WTC11 (cell line): ENCODE measurements at regions not wholly inside any gene's neighbourhood (a gene's known extent, or its start where the extent isn't known, plus 50 kb on each side); places are given as distances from the start of the nearest gene placed in this dataset.

Experiments
- EMX1 ChIP-seq: fragments of 250-450 bp; sonication (Bioruptor Pico); IDR thresholded peaks from 2 replicates; pipeline ENCODE4 v1.8.0; 2021; ENCODE audit warnings: mild to moderate bottlenecking
- ETV6 ChIP-seq: sonication (generic); formaldehyde crosslinking; IDR thresholded peaks from 2 replicates; pipeline ENCODE4 v1.8.1; 2022; ENCODE audit warnings: mild to moderate bottlenecking, missing genetic modification reagents
- JAZF1 ChIP-seq: fragments of 250-450 bp; sonication (Bioruptor Pico); IDR thresholded peaks from 2 replicates; pipeline ENCODE4 v1.9.0; 2021; ENCODE audit warnings: moderate library complexity, mild to moderate bottlenecking, inconsistent platforms
- JUN ChIP-seq: sonication (generic); formaldehyde crosslinking; IDR thresholded peaks from 2 replicates; pipeline ENCODE4 v1.8.0; 2023; ENCODE audit warnings: mild to moderate bottlenecking, missing genetic modification reagents
- MYBL2 ChIP-seq: sonication (generic); formaldehyde crosslinking; IDR thresholded peaks from 2 replicates; pipeline ENCODE4 v1.8.1; 2023; ENCODE audit warnings: mild to moderate bottlenecking, moderate library complexity, missing genetic modification reagents
- RELA ChIP-seq: sonication (generic); formaldehyde crosslinking; IDR thresholded peaks from 2 replicates; pipeline ENCODE4 v1.8.1; 2022; ENCODE audit warnings: missing genetic modification reagents, mild to moderate bottlenecking, borderline replicate concordance
- SMAD4 ChIP-seq: sonication (generic); formaldehyde crosslinking; IDR thresholded peaks from 2 replicates; pipeline ENCODE4 v1.8.0; 2022; ENCODE audit warnings: mild to moderate bottlenecking, missing genetic modification reagents
- TP53 ChIP-seq: sonication (generic); formaldehyde crosslinking; IDR thresholded peaks from 2 replicates; pipeline ENCODE4 v1.8.1; 2023; ENCODE audit warnings: mild to moderate bottlenecking, missing genetic modification reagents
- ZNF138 ChIP-seq: sonication (generic); formaldehyde crosslinking; conservative IDR thresholded peaks from 2 replicates; pipeline ENCODE4 v1.8.1; 2022; ENCODE audit warnings: mild to moderate bottlenecking, moderate library complexity, missing genetic modification reagents
- TF ChIP-seq, protein P1 (sequence below): fragments of 250-450 bp; sonication (Bioruptor Pico); IDR thresholded peaks from 2 replicates; pipeline ENCODE4 v2.1.2; 2022; ENCODE audit warnings: mild to moderate bottlenecking, moderate library complexity
- TF ChIP-seq, protein P2 (sequence below): fragments of 200-600 bp; IDR thresholded peaks from 2 replicates; pipeline ENCODE4 v1.8.0; 2022; ENCODE audit warnings: antibody characterized with exemption
- TF ChIP-seq, protein P3 (sequence below): sonication (generic); formaldehyde crosslinking; IDR thresholded peaks from 2 replicates; pipeline ENCODE4 v1.8.0; 2022; ENCODE audit warnings: mild to moderate bottlenecking, missing genetic modification reagents
- TF ChIP-seq, protein P4 (sequence below): sonication (generic); formaldehyde crosslinking; IDR thresholded peaks from 2 replicates; pipeline ENCODE4 v1.8.1; 2022; ENCODE audit warnings: mild to moderate bottlenecking, moderate library complexity, missing genetic modification reagents
- TF ChIP-seq, protein P5 (sequence below): sonication (generic); formaldehyde crosslinking; IDR thresholded peaks from 2 replicates; pipeline ENCODE4 v1.8.1; 2022; ENCODE audit warnings: low read depth, missing genetic modification reagents, borderline replicate concordance

DNA sequence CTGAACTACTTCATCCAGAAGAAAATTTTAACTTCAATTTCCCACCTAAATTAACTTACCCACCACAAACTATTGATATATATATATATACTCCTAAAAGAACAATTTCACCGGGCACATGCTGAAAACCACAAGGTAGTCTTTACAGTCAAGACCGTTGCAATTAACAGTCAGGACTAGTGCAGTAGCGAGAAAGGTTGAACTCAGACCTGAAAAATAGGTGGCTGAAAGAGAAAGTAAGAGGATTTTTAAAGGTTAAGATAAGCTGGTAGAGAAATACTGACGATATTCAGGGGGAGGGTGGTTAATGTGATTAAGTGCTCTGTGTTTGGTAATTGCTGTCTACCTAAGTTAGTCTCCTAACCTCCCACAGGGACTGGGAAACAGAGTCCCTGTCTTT is 1153.5 kb upstream of the TMPRSS15 start:
- TF ChIP-seq, protein P1, sequence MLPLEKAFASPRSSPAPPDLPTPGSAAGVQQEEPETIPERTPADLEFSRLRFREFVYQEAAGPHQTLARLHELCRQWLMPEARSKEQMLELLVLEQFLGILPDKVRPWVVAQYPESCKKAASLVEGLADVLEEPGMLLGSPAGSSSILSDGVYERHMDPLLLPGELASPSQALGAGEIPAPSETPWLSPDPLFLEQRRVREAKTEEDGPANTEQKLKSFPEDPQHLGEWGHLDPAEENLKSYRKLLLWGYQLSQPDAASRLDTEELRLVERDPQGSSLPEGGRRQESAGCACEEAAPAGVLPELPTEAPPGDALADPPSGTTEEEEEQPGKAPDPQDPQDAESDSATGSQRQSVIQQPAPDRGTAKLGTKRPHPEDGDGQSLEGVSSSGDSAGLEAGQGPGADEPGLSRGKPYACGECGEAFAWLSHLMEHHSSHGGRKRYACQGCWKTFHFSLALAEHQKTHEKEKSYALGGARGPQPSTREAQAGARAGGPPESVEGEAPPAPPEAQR (CRISPR knock-in tag), result no peak
- TF ChIP-seq, protein P2, sequence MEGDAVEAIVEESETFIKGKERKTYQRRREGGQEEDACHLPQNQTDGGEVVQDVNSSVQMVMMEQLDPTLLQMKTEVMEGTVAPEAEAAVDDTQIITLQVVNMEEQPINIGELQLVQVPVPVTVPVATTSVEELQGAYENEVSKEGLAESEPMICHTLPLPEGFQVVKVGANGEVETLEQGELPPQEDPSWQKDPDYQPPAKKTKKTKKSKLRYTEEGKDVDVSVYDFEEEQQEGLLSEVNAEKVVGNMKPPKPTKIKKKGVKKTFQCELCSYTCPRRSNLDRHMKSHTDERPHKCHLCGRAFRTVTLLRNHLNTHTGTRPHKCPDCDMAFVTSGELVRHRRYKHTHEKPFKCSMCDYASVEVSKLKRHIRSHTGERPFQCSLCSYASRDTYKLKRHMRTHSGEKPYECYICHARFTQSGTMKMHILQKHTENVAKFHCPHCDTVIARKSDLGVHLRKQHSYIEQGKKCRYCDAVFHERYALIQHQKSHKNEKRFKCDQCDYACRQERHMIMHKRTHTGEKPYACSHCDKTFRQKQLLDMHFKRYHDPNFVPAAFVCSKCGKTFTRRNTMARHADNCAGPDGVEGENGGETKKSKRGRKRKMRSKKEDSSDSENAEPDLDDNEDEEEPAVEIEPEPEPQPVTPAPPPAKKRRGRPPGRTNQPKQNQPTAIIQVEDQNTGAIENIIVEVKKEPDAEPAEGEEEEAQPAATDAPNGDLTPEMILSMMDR, result no peak
- TF ChIP-seq, protein P3, sequence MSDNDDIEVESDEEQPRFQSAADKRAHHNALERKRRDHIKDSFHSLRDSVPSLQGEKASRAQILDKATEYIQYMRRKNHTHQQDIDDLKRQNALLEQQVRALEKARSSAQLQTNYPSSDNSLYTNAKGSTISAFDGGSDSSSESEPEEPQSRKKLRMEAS (CRISPR knock-in tag), result no peak
- TF ChIP-seq ZNF138 (CRISPR knock-in tag) (no peak), ETV6 (no peak), JAZF1 (CRISPR knock-in tag) (no peak), TP53 (CRISPR knock-in tag) (no peak), JUN (CRISPR knock-in tag) (no peak), SMAD4 (CRISPR knock-in tag) (no peak), RELA (CRISPR knock-in tag) (no peak), EMX1 (CRISPR knock-in tag) (no peak), MYBL2 (CRISPR knock-in tag) (no peak)
- TF ChIP-seq, protein P4, sequence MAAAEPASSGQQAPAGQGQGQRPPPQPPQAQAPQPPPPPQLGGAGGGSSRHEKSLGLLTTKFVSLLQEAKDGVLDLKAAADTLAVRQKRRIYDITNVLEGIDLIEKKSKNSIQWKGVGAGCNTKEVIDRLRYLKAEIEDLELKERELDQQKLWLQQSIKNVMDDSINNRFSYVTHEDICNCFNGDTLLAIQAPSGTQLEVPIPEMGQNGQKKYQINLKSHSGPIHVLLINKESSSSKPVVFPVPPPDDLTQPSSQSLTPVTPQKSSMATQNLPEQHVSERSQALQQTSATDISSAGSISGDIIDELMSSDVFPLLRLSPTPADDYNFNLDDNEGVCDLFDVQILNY (CRISPR knock-in tag), result no peak
- TF ChIP-seq, protein P5, sequence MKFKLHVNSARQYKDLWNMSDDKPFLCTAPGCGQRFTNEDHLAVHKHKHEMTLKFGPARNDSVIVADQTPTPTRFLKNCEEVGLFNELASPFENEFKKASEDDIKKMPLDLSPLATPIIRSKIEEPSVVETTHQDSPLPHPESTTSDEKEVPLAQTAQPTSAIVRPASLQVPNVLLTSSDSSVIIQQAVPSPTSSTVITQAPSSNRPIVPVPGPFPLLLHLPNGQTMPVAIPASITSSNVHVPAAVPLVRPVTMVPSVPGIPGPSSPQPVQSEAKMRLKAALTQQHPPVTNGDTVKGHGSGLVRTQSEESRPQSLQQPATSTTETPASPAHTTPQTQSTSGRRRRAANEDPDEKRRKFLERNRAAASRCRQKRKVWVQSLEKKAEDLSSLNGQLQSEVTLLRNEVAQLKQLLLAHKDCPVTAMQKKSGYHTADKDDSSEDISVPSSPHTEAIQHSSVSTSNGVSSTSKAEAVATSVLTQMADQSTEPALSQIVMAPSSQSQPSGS (CRISPR knock-in tag), result no peak
